ENCODE measurements at regions not wholly inside any gene's neighbourhood (a gene's known extent, or its start where the extent isn't known, plus 50 kb on each side); places are given as distances from the start of the nearest gene placed in this dataset.

DNA sequence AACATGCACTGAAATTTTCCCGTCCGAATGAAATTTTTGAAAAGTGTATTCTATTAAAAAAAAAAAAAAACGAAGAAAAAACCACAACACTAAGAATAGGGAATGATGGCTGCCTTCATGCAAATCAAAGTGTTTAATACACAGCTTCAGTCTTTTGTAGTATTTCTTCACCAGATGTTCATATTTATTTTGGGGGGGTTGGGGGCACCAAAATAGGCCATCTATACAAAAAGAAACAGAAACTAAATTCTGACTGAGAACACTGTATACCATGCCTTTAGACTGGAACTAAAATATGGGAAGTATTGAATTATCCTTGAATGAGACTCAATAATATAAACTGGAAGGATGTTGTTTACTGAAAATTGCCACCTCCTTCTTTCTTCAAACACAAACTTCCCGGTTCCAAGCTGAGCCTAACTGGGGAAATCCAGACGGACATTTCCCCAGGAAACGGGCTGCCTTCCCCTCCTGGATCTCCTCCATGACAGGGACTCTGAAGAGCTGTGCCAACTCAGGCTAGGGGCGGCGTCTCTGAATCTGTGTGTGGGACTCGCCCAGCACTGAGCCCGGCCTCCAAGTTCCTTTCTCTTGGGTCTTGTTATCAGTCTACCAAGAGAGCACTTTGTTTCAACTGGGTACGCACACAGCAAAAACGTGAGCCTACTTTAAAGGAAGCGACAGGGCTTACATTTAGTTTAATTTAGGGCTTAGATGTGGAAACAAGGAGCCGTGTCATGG lies 511.3 kb upstream of the ADAMTS16 start:
- no peak overlapping the region for H3K9ac ChIP-seq (ENCODE audit: low read length in 3 of 3)
- H3K36me3 ChIP-seq (ENCODE audit: control insufficient read depth in 2 of 3, insufficient read depth in 3 of 3, low read length in 3 of 3) = no peaks in the 10 kb centered on the region
- H3K27ac ChIP-seq (ENCODE audit: low read depth in 2 of 2, low read length in 2 of 2) = no peak overlapping the region
- no peak for DNase-seq
- intact Hi-C loops (cut with DNase I) = no loop called here
- TF ChIP-seq CTCF (IDR thresholded peaks at IDR 0.05; ENCODE audit: borderline replicate concordance, extremely low read depth, insufficient read depth) = no peak
- FAIRE-seq = no peak
- H3K27me3 ChIP-seq (ENCODE audit: control insufficient read depth, insufficient read depth, low read length) = no peaks in the 10 kb centered on the region
- no peaks in the 10 kb centered on the region for H3K4me1 ChIP-seq (ENCODE audit: control insufficient read depth in 2 of 3, insufficient read depth in 2 of 3, low read depth in 1 of 3, low read length in 3 of 3)
- H3K4me3 ChIP-seq (ENCODE audit: low read length in 3 of 3) = no peak overlapping the region
- H3K9me3 ChIP-seq (ENCODE audit: control insufficient read depth in 2 of 3, insufficient read depth in 1 of 3, low read length in 3 of 3) = no peaks in the 10 kb centered on the region

DNA sequence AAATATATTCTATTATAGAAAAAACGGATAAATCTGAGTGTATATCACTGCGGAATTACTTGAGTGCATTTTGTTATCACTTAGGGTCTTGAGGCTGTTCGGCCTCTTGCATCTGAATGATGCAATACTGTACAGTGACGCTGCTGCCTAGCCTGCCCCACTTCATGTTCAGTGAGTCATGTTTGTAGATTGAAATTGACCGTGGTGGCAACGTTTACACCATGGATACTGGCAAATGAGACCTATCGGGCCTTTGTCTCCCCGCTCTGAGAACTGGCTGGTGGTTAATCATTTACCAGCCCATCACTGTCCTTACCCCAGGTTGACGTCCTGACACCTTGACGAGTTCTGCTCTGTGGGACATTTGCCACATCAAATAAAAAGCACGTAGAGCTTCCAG lies 510.1 kb upstream of the ADAMTS16 start:
- intact Hi-C loops (cut with DNase I) = no loop called here
- Histone ChIP-seq H3K4me1 (ENCODE audit: control insufficient read depth in 2 of 3, insufficient read depth in 2 of 3, low read depth in 1 of 3, low read length in 3 of 3) (no peaks in the 10 kb centered on the region), H3K27me3 (ENCODE audit: control insufficient read depth, insufficient read depth, low read length) (no peaks in the 10 kb centered on the region), H3K27ac (ENCODE audit: low read depth in 2 of 2, low read length in 2 of 2) (no peak overlapping the region), H3K9ac (ENCODE audit: low read length in 3 of 3) (no peak overlapping the region), H3K4me3 (ENCODE audit: low read length in 3 of 3) (no peak overlapping the region), H3K36me3 (ENCODE audit: control insufficient read depth in 2 of 3, insufficient read depth in 3 of 3, low read length in 3 of 3) (no peaks in the 10 kb centered on the region), H3K9me3 (ENCODE audit: control insufficient read depth in 2 of 3, insufficient read depth in 1 of 3, low read length in 3 of 3) (no peaks in the 10 kb centered on the region)
- FAIRE-seq = no peak
- TF ChIP-seq CTCF (IDR thresholded peaks at IDR 0.05; ENCODE audit: borderline replicate concordance, extremely low read depth, insufficient read depth) = no peak
- DNase-seq = no peak

DNA sequence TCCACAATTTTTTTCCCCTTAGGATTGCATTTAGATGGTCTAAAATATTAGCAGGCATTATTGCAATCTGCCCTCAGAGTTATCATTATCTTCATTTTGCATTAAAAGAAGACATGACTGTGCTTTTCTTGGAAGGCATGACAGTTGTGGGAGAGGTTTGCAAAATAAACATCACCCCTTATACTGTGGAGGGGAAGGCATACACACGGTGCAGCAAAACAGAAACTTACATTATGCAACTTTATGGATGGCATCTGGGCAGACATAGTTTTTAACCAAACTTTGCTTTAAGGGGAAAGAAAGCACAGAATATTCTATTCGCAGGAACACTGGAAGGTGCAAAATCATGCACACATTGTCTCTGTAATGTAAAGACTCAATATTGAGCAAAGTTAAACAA lies 505.8 kb upstream of the ADAMTS16 start:
- H3K27me3 ChIP-seq (ENCODE audit: control insufficient read depth, insufficient read depth, low read length) = no peaks in the 10 kb centered on the region
- no peaks in the 10 kb centered on the region for H3K4me1 ChIP-seq (ENCODE audit: control insufficient read depth in 2 of 3, insufficient read depth in 2 of 3, low read depth in 1 of 3, low read length in 3 of 3)
- no peak overlapping the region for H3K27ac ChIP-seq (ENCODE audit: low read depth in 2 of 2, low read length in 2 of 2)
- no peak for DNase-seq
- no peak for FAIRE-seq
- no peak overlapping the region for H3K4me3 ChIP-seq (ENCODE audit: low read length in 3 of 3)
- no peak overlapping the region for H3K9ac ChIP-seq (ENCODE audit: low read length in 3 of 3)
- TF ChIP-seq CTCF (IDR thresholded peaks at IDR 0.05; ENCODE audit: borderline replicate concordance, extremely low read depth, insufficient read depth) = no peak
- intact Hi-C loops (cut with DNase I) = no loop called here
- H3K9me3 ChIP-seq (ENCODE audit: control insufficient read depth in 2 of 3, insufficient read depth in 1 of 3, low read length in 3 of 3) = no peaks in the 10 kb centered on the region
- no peaks in the 10 kb centered on the region for H3K36me3 ChIP-seq (ENCODE audit: control insufficient read depth in 2 of 3, insufficient read depth in 3 of 3, low read length in 3 of 3)

DNA sequence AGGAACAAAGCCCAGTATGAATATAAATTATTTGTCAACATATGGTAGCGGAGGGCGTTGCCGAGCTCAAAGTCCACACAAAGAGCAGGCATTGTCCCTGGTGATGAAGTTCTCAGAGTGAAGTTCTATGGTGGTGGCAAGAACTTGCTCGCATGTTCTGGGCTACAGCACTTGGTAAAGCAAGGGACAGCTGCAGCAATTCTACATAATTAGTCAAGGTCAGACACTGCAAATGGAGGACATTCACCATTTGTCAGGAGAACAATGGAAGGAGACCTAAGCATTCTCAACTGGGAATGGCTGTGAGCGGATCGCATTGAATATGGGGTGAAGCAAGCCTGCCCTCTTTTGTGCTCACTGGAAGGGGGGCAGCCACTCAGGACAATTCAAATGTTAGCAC lies 503.8 kb upstream of the ADAMTS16 start:
- no peak for DNase-seq
- no peak for TF ChIP-seq CTCF (IDR thresholded peaks at IDR 0.05; ENCODE audit: borderline replicate concordance, extremely low read depth, insufficient read depth)
- H3K4me1 ChIP-seq (ENCODE audit: control insufficient read depth in 2 of 3, insufficient read depth in 2 of 3, low read depth in 1 of 3, low read length in 3 of 3) = no peaks in the 10 kb centered on the region
- FAIRE-seq = no peak
- H3K27ac ChIP-seq (ENCODE audit: low read depth in 2 of 2, low read length in 2 of 2) = no peak overlapping the region
- H3K4me3 ChIP-seq (ENCODE audit: low read length in 3 of 3) = no peak overlapping the region
- H3K9me3 ChIP-seq (ENCODE audit: control insufficient read depth in 2 of 3, insufficient read depth in 1 of 3, low read length in 3 of 3) = no peaks in the 10 kb centered on the region
- intact Hi-C loops (cut with DNase I) = no loop called here
- no peak overlapping the region for H3K9ac ChIP-seq (ENCODE audit: low read length in 3 of 3)
- no peaks in the 10 kb centered on the region for H3K27me3 ChIP-seq (ENCODE audit: control insufficient read depth, insufficient read depth, low read length)
- H3K36me3 ChIP-seq (ENCODE audit: control insufficient read depth in 2 of 3, insufficient read depth in 3 of 3, low read length in 3 of 3) = no peaks in the 10 kb centered on the region

All from kidney (tissue), 13 donors.